Trophoblast cell (in vitro differentiated cells and primary cell): ENCODE measurements at regions not wholly inside any gene's neighbourhood (a gene's known extent, or its start where the extent isn't known, plus 50 kb on each side); places are given as distances from the start of the nearest gene placed in this dataset.

ENCODE experiments used
- DNase-seq, 2 donors: peaks; one replicate each; pipeline ENCODE4 v3.0.0-alpha.2; 2016
- H2AFZ ChIP-seq: 2 replicates; pipeline ENCODE4 v1.6.1; 2013; ENCODE audit warnings: low read length, moderate library complexity, mild to moderate bottlenecking; ENCODE audit not compliant: insufficient read depth, poor library complexity
- H2AK5ac ChIP-seq: 2 replicates; pipeline ENCODE4 v1.6.1; 2013; ENCODE audit warnings: mild to moderate bottlenecking, low read length
- H2BK120ac ChIP-seq: 2 replicates; pipeline ENCODE4 v1.6.1; 2013; ENCODE audit warnings: low read length, mild to moderate bottlenecking, moderate library complexity; ENCODE audit not compliant: insufficient read depth, poor library complexity
- H2BK12ac ChIP-seq: 2 replicates; pipeline ENCODE4 v1.6.1; 2013; ENCODE audit warnings: mild to moderate bottlenecking, low read length, moderate library complexity
- H2BK5ac ChIP-seq: 2 replicates; pipeline ENCODE4 v1.6.1; 2013; ENCODE audit warnings: low read length, low read depth, moderate library complexity, mild to moderate bottlenecking; ENCODE audit not compliant: poor library complexity
- H3K14ac ChIP-seq: 2 replicates; pipeline ENCODE4 v1.6.1; 2013; ENCODE audit warnings: mild to moderate bottlenecking, low read length
- H3K18ac ChIP-seq: 2 replicates; pipeline ENCODE4 v1.6.1; 2013; ENCODE audit warnings: mild to moderate bottlenecking, low read length
- H3K23ac ChIP-seq: 2 replicates; pipeline ENCODE4 v1.6.1; 2013; ENCODE audit warnings: low read length
- H3K27ac ChIP-seq: 2 replicates; pipeline ENCODE4 v1.5.1; 2013; ENCODE audit warnings: low read depth, mild to moderate bottlenecking, inconsistent platforms, low read length, moderate library complexity
- H3K27me3 ChIP-seq: 2 replicates; pipeline ENCODE4 v1.6.1; 2013; ENCODE audit warnings: inconsistent platforms, mild to moderate bottlenecking, low read length, moderate library complexity; ENCODE audit not compliant: insufficient read depth
- H3K36me3 ChIP-seq, 2 experiments: 1 replicate in 1 of 2; 2 replicates in 1 of 2; pipeline ENCODE4 v1.6.1; 2013; ENCODE audit warnings: low read length in 2 of 2, mild to moderate bottlenecking in 2 of 2, moderate library complexity in 1 of 2; ENCODE audit not compliant: insufficient read depth in 2 of 2, control insufficient read depth in 1 of 2
- H3K4ac ChIP-seq: 2 replicates; pipeline ENCODE4 v1.6.1; 2013; ENCODE audit warnings: low read depth, mild to moderate bottlenecking, low read length, moderate library complexity
- H3K4me1 ChIP-seq, 2 experiments: 1 replicate in 1 of 2; 2 replicates in 1 of 2; pipeline ENCODE4 v1.6.1; 2013; ENCODE audit warnings: low read length in 2 of 2, mild to moderate bottlenecking in 2 of 2, moderate library complexity in 1 of 2; ENCODE audit not compliant: insufficient read depth in 2 of 2, control insufficient read depth in 1 of 2
- H3K4me2 ChIP-seq: 2 replicates; pipeline ENCODE4 v1.6.1; 2013; ENCODE audit warnings: inconsistent platforms, mild to moderate bottlenecking, low read length, moderate library complexity
- H3K4me3 ChIP-seq: 2 replicates; pipeline ENCODE4 v1.5.1; 2013; ENCODE audit warnings: mild to moderate bottlenecking, low read depth, low read length, inconsistent platforms
- H3K79me1 ChIP-seq: one replicate; pipeline ENCODE4 v1.6.1; 2013; ENCODE audit warnings: low read length
- H3K79me2 ChIP-seq: 2 replicates; pipeline ENCODE4 v1.6.1; 2013; ENCODE audit warnings: low read length, mild to moderate bottlenecking; ENCODE audit not compliant: control insufficient read depth, insufficient read depth, poor library complexity
- H3K9ac ChIP-seq: 2 replicates; pipeline ENCODE4 v1.6.1; 2013; ENCODE audit warnings: mild to moderate bottlenecking, low read length
- H3K9me3 ChIP-seq: 2 replicates; pipeline ENCODE4 v1.6.1; 2013; ENCODE audit warnings: low read depth, mild to moderate bottlenecking, control low read depth, inconsistent platforms, low read length; ENCODE audit not compliant: insufficient read depth
- H4K12ac ChIP-seq: 2 replicates; pipeline ENCODE4 v1.6.1; 2013; ENCODE audit warnings: low read depth, mild to moderate bottlenecking, low read length, moderate library complexity
- H4K8ac ChIP-seq: 2 replicates; pipeline ENCODE4 v1.6.1; 2013; ENCODE audit warnings: low read depth, mild to moderate bottlenecking, low read length, moderate library complexity
- H4K91ac ChIP-seq: one replicate; pipeline ENCODE4 v1.6.1; 2013; ENCODE audit warnings: low read depth, mild to moderate bottlenecking, low read length, moderate library complexity
- WGBS: extraction: QIAGEN DNeasy Blood & Tissue Kit; methylation state at CpG from one replicate; pipeline ENCODE4 v1.1.7; 2013; ENCODE audit warnings: missing lambda C conversion rate; ENCODE audit not compliant: insufficient read length, insufficient coverage; ENCODE audit errors: extremely low coverage; 5-methylcytosine and 5-hydroxymethylcytosine counted together

GRCh38 chr14:78075033-78075432 lies 95.1 kb upstream of the NRXN3 start:
- Histone ChIP-seq H2AFZ (no peak overlapping the region), H2BK120ac (no peak overlapping the region), H2BK5ac (no peak overlapping the region), H3K4ac (no peak overlapping the region), H3K27me3 (no peaks in the 10 kb centered on the region), H3K4me2 (no peak overlapping the region), H3K18ac (no peak overlapping the region), H3K4me1 (no peaks in the 10 kb centered on the region), H3K27ac (no peak overlapping the region), H3K79me1 (no peaks in the 10 kb centered on the region), H4K8ac (no peak overlapping the region), H3K36me3 (no peaks in the 10 kb centered on the region), H3K23ac (no peak overlapping the region), H2BK12ac (no peak overlapping the region), H3K9ac (no peak overlapping the region), H3K9me3 (peaks cover 1% of the 10 kb centered on the region), H3K14ac (no peak overlapping the region), H3K4me3 (no peak overlapping the region), H2AK5ac (no peak overlapping the region), H4K91ac (no peak overlapping the region), H4K12ac (no peak overlapping the region), H3K79me2 (no peaks in the 10 kb centered on the region)
- no peak for DNase-seq
- WGBS, result no CpG with 5 or more reads among the region's 4 CpGs

GRCh38 chr14:78075555-78076277 lies 94.5 kb upstream of the NRXN3 start:
- H2AK5ac ChIP-seq, result no peak overlapping the region
- no peak overlapping the region for H3K23ac ChIP-seq
- H3K4me2 ChIP-seq, result no peak overlapping the region
- H4K91ac ChIP-seq, result no peak overlapping the region
- no peak overlapping the region for H3K9ac ChIP-seq
- no peak overlapping the region for H2AFZ ChIP-seq
- WGBS, result no CpG with 5 or more reads among the region's 9 CpGs
- H4K12ac ChIP-seq, result no peak overlapping the region
- H3K14ac ChIP-seq, result no peak overlapping the region
- H3K4me1 ChIP-seq, result no peaks in the 10 kb centered on the region
- no peak overlapping the region for H3K4ac ChIP-seq
- no peak overlapping the region for H4K8ac ChIP-seq
- no peak for DNase-seq
- H3K4me3 ChIP-seq, result no peak overlapping the region
- H3K9me3 ChIP-seq, result peaks cover 1% of the 10 kb centered on the region
- no peaks in the 10 kb centered on the region for H3K79me1 ChIP-seq
- H2BK120ac ChIP-seq, result no peak overlapping the region
- H3K79me2 ChIP-seq, result no peaks in the 10 kb centered on the region
- H2BK12ac ChIP-seq, result no peak overlapping the region
- H3K36me3 ChIP-seq, result no peaks in the 10 kb centered on the region
- H2BK5ac ChIP-seq, result no peak overlapping the region
- H3K18ac ChIP-seq, result no peak overlapping the region
- H3K27ac ChIP-seq, result no peak overlapping the region
- H3K27me3 ChIP-seq, result no peaks in the 10 kb centered on the region

GRCh38 chr14:78081245-78081644 lies 88.9 kb upstream of the NRXN3 start:
- H3K4me2 ChIP-seq, result no peak overlapping the region
- H3K79me2 ChIP-seq, result no peaks in the 10 kb centered on the region
- H3K4me3 ChIP-seq, result no peak overlapping the region
- no peak overlapping the region for H3K23ac ChIP-seq
- no peak overlapping the region for H2BK5ac ChIP-seq
- H3K4me1 ChIP-seq, result no peaks in the 10 kb centered on the region
- H2AK5ac ChIP-seq, result no peak overlapping the region
- no peak overlapping the region for H4K91ac ChIP-seq
- no peak overlapping the region for H4K8ac ChIP-seq
- no peak overlapping the region for H3K14ac ChIP-seq
- no peak overlapping the region for H3K18ac ChIP-seq
- H3K9ac ChIP-seq, result no peak overlapping the region
- no peak overlapping the region for H4K12ac ChIP-seq
- H3K36me3 ChIP-seq, result no peaks in the 10 kb centered on the region
- no peaks in the 10 kb centered on the region for H3K79me1 ChIP-seq
- no peak for DNase-seq
- WGBS, result no CpG with 5 or more reads among the region's 1 CpG
- no peak overlapping the region for H2BK120ac ChIP-seq
- no peak overlapping the region for H3K27ac ChIP-seq
- no peak overlapping the region for H3K4ac ChIP-seq
- no peak overlapping the region for H2BK12ac ChIP-seq
- no peaks in the 10 kb centered on the region for H3K27me3 ChIP-seq
- no peaks in the 10 kb centered on the region for H3K9me3 ChIP-seq
- H2AFZ ChIP-seq, result no peak overlapping the region

- H3K79me1 ChIP-seq, result no peaks in the 10 kb centered on the region
- H4K12ac ChIP-seq, result no peak overlapping the region
- DNase-seq, result peak in 1 of 2 donors; percentile 65
- no peaks in the 10 kb centered on the region for H3K27me3 ChIP-seq
- H3K18ac ChIP-seq, result no peak overlapping the region
- H3K4me2 ChIP-seq, result no peak overlapping the region
- H3K79me2 ChIP-seq, result no peaks in the 10 kb centered on the region
- H3K36me3 ChIP-seq, result no peaks in the 10 kb centered on the region
- no peak overlapping the region for H3K4me3 ChIP-seq
- H2AK5ac ChIP-seq, result no peak overlapping the region
- no peak overlapping the region for H4K91ac ChIP-seq
- H3K9ac ChIP-seq, result no peak overlapping the region
- no peak overlapping the region for H3K27ac ChIP-seq
- no peak overlapping the region for H2BK5ac ChIP-seq
- no peaks in the 10 kb centered on the region for H3K9me3 ChIP-seq
- no peak overlapping the region for H2BK12ac ChIP-seq
- H2BK120ac ChIP-seq, result no peak overlapping the region
- H3K4me1 ChIP-seq, result no peaks in the 10 kb centered on the region
- no peak overlapping the region for H2AFZ ChIP-seq
- H3K23ac ChIP-seq, result no peak overlapping the region
- H3K14ac ChIP-seq, result no peak overlapping the region
- H3K4ac ChIP-seq, result no peak overlapping the region
- H4K8ac ChIP-seq, result no peak overlapping the region
These were observed 86.3 kb upstream of the NRXN3 start for GRCh38 chr14:78083837-78084236.
